GM12872 (cell line): ENCODE measurements at regions not wholly inside any gene's neighbourhood (a gene's known extent, or its start where the extent isn't known, plus 50 kb on each side); places are given as distances from the start of the nearest gene placed in this dataset.

Experiments used
- CTCF ChIP-seq: IDR thresholded peaks from 3 replicates; pipeline ENCODE4 v1.5.1; 2011; ENCODE audit warnings: low read depth, mild to moderate bottlenecking, low read length, moderate library complexity; ENCODE audit not compliant: insufficient read depth

GRCh38 chrX:5425119-5425518, 803.5 kb downstream of the NLGN4X start:
- TF ChIP-seq CTCF: no peak

GRCh38 chrX:5417381-5417780, 811.3 kb downstream of the NLGN4X start:
- no peak for TF ChIP-seq CTCF

- TF ChIP-seq CTCF: no peak
Observed at GRCh38 chrX:5415738-5416137, 812.9 kb downstream of the NLGN4X start.

GRCh38 chrX:5409106-5409505, 819.6 kb downstream of the NLGN4X start:
- TF ChIP-seq CTCF: no peak

- TF ChIP-seq CTCF: no peak
Observed at GRCh38 chrX:5402461-5402860, 826.2 kb downstream of the NLGN4X start.

GRCh38 chrX:5399403-5399802, 829.3 kb downstream of the NLGN4X start:
- TF ChIP-seq CTCF: no peak

GRCh38 chrX:5397409-5397808, 831.3 kb downstream of the NLGN4X start:
- TF ChIP-seq CTCF: no peak

GRCh38 chrX:5390376-5390775, 838.3 kb downstream of the NLGN4X start:
- no peak for TF ChIP-seq CTCF
